ENCODE measurements at regions not wholly inside any gene's neighbourhood (a gene's known extent, or its start where the extent isn't known, plus 50 kb on each side); places are given as distances from the start of the nearest gene placed in this dataset.

- TF ChIP-seq RCOR1 (IDR thresholded peaks at IDR 0.05; ENCODE audit: insufficient replicate concordance, low read length) (no peak), CEBPB (IDR thresholded peaks at IDR 0.05; ENCODE audit: low read depth, low read length) (0 out of 2 replicates have a peak, but pooled peaks have one; percentile 18), CTCF (conservative IDR thresholded peaks at IDR 0.05; ENCODE audit: low read depth, low read length) (no peak), MXI1 (IDR thresholded peaks at IDR 0.05; ENCODE audit: borderline replicate concordance, low read depth, low read length) (no peak), POLR2A (IDR thresholded peaks at IDR 0.05; ENCODE audit: low read depth, low read length) (no peak), RFX5 (IDR thresholded peaks at IDR 0.05; ENCODE audit: low read depth, low read length) (no peak), ELK1 (IDR thresholded peaks at IDR 0.05; ENCODE audit: borderline replicate concordance, low read depth, low read length) (no peak), FOS (IDR thresholded peaks at IDR 0.05; ENCODE audit: low read depth, low read length) (no peak), USF2 (IDR thresholded peaks at IDR 0.05; ENCODE audit: low read depth, low read length) (no peak)
Measured at GRCh38 chr3:194843556-194843955, 157.9 kb downstream of the FAM43A start.

All from IMR-90 (cell line).